ENCODE measurements at regions not wholly inside any gene's neighbourhood (a gene's known extent, or its start where the extent isn't known, plus 50 kb on each side); places are given as distances from the start of the nearest gene placed in this dataset.

DNA sequence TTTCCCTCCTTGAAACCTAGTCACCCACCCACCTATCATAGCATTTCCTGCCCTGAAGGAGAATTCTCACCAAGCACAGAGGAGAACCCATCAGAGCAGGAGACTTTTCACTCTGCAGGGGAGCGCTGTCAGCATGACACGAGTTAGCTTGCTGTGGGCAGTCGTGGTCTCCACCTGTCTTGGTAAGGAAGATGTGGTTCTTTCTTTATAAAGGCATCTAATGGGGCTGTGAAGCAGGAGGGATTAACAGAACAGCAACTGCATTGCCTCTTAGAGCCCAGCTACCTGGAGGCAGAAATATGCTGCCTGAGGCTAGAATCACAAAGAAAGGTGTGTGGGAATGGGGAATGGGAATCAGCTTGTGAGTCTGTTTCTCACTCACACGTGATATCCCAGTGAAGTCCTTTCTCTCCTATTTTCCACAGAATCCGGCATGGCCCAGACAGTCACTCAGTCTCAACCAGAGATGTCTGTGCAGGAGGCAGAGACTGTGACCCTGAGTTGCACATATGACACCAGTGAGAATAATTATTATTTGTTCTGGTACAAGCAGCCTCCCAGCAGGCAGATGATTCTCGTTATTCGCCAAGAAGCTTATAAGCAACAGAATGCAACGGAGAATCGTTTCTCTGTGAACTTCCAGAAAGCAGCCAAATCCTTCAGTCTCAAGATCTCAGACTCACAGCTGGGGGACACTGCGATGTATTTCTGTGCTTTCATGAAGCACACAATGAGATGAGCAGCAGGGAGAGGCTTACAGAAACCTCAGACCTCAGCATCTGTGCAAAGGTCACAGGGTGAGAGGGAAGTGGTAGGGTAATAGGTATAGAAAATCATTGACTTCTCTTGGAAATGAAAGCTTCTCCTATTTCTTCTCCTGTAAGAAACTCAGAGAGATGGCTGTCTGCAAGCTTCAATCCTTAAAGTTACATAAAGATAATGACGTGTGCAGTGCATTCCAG lies 316.9 kb downstream of the DAD1 start:
- H3K79me2 ChIP-seq (ENCODE audit: insufficient read depth, low read length) = no peaks in the 10 kb centered on the region
- no TSS peak for BruUV-seq (replicated peaks)
- ChIA-PET POLR2A (no interaction called here), CTCF (ENCODE audit: low intra/inter-chr PET ratio, low total read pairs) (no interaction called here)
- H3K27ac ChIP-seq (ENCODE audit: extremely low read length, insufficient read depth, low read length) = no peak overlapping the region
- intact Hi-C loops (cut with micrococcal nuclease; ENCODE audit: unreplicated experiment) (no loop called here), in situ Hi-C loops (cut with HindIII; ENCODE audit: extremely low pct_ligation_motif_present, low pct_unique_long_range_greater_than_20kb) (no loop called here)
- no peak; the same call in 1 of the 3 replicates for ATAC-seq
- H3K4me1 ChIP-seq (ENCODE audit: insufficient read depth, low read length) = no peaks in the 10 kb centered on the region
- no peak overlapping the region for H2AFZ ChIP-seq (ENCODE audit: low read length)
- no peak for DNase-seq (ENCODE audit: low spot score)
- TF ChIP-seq ZFP37 (CRISPR knock-in tag; IDR thresholded peaks at IDR 0.05; ENCODE audit: borderline replicate concordance) (no peak), RELA (CRISPR knock-in tag; IDR thresholded peaks at IDR 0.05) (no peak), ZNF354B (CRISPR knock-in tag; IDR thresholded peaks at IDR 0.05) (no peak), NFIC (IDR thresholded peaks at IDR 0.05; ENCODE audit: low read length) (no peak), TOPORS (CRISPR knock-in tag; IDR thresholded peaks at IDR 0.05) (no peak), ZFP36L2 (CRISPR knock-in tag; IDR thresholded peaks at IDR 0.05) (no peak), CREB1 (IDR thresholded peaks at IDR 0.05) (no peak), CREB1 (CRISPR knock-in tag; IDR thresholded peaks at IDR 0.05) (no peak)
- TF ChIP-seq, protein P1, sequence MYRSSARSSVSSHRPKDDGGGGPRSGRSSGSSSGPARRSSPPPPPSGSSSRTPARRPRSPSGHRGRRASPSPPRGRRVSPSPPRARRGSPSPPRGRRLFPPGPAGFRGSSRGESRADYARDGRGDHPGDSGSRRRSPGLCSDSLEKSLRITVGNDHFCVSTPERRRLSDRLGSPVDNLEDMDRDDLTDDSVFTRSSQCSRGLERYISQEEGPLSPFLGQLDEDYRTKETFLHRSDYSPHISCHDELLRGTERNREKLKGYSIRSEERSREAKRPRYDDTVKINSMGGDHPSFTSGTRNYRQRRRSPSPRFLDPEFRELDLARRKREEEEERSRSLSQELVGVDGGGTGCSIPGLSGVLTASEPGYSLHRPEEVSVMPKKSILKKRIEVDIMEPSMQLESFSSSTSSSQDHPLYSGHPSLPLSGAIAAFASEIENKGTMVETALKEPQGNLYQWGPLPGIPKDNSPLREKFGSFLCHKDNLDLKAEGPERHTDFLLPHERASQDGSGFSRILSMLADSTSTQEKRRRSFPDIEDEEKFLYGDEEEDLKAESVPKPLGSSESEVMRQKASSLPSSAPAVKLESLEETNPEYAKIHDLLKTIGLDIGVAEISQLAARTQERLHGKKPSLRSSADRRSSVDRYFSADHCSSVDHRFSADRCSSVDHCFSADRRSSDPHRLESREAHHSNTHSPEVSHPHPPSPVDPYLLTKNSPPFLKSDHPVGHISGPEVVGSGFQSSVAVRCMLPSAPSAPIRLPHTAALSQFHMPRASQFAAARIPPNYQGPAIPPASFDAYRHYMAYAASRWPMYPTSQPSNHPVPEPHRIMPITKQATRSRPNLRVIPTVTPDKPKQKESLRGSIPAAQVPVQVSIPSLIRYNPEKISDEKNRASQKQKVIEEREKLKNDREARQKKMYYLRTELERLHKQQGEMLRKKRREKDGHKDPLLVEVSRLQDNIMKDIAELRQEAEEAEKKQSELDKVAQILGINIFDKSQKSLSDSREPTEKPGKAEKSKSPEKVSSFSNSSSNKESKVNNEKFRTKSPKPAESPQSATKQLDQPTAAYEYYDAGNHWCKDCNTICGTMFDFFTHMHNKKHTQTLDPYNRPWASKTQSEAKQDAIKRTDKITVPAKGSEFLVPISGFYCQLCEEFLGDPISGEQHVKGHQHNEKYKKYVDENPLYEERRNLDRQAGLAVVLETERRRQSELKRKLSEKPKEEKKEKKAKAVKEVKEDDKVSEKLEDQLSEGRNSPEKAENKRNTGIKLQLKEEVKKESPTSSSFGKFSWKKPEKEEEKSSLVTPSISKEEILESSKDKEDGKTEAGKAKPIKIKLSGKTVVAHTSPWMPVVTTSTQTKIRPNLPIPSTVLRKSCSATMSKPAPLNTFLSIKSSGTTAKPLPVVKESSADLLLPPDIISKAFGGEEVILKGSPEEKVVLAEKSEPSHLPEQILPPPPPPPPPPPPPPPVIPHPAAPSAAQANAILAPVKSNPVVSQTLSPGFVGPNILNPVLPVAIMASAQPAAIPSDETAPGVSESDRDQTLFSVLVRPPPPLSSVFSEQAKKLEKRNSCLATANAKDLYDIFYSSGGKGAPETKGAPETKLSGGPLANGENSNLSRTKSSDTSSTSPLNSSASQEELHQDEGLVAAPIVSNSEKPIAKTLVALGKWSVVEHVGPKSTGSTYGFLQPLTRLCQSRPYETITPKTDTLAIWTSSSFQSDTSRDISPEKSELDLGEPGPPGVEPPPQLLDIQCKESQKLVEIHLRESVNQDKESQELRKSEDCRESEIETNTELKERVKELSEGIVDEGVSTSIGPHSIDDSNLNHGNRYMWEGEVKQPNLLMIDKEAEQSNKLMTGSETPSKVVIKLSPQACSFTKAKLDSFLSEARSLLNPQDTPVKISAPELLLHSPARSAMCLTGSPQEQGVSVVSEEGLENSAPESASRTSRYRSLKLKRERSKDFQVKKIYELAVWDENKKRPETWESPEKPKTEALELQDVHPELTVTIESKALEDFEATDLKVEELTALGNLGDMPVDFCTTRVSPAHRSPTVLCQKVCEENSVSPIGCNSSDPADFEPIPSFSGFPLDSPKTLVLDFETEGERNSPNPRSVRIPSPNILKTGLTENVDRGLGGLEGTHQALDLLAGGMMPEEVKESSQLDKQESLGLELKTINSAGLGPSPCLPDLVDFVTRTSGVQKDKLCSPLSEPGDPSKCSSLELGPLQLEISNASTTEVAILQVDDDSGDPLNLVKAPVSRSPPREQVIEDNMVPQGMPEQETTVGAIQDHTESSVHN (CRISPR knock-in tag; IDR thresholded peaks at IDR 0.05) = no peak
- TF ChIP-seq, protein P2, sequence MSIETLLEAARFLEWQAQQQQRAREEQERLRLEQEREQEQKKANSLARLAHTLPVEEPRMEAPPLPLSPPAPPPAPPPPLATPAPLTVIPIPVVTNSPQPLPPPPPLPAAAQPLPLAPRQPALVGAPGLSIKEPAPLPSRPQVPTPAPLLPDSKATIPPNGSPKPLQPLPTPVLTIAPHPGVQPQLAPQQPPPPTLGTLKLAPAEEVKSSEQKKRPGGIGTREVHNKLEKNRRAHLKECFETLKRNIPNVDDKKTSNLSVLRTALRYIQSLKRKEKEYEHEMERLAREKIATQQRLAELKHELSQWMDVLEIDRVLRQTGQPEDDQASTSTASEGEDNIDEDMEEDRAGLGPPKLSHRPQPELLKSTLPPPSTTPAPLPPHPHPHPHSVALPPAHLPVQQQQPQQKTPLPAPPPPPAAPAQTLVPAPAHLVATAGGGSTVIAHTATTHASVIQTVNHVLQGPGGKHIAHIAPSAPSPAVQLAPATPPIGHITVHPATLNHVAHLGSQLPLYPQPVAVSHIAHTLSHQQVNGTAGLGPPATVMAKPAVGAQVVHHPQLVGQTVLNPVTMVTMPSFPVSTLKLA (IDR thresholded peaks at IDR 0.05) = no peak
- TF ChIP-seq, protein P3, sequence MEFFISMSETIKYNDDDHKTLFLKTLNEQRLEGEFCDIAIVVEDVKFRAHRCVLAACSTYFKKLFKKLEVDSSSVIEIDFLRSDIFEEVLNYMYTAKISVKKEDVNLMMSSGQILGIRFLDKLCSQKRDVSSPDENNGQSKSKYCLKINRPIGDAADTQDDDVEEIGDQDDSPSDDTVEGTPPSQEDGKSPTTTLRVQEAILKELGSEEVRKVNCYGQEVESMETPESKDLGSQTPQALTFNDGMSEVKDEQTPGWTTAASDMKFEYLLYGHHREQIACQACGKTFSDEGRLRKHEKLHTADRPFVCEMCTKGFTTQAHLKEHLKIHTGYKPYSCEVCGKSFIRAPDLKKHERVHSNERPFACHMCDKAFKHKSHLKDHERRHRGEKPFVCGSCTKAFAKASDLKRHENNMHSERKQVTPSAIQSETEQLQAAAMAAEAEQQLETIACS (CRISPR knock-in tag; IDR thresholded peaks at IDR 0.05) = no peak
- TF ChIP-seq, protein P4, sequence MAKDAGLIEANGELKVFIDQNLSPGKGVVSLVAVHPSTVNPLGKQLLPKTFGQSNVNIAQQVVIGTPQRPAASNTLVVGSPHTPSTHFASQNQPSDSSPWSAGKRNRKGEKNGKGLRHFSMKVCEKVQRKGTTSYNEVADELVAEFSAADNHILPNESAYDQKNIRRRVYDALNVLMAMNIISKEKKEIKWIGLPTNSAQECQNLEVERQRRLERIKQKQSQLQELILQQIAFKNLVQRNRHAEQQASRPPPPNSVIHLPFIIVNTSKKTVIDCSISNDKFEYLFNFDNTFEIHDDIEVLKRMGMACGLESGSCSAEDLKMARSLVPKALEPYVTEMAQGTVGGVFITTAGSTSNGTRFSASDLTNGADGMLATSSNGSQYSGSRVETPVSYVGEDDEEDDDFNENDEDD (CRISPR knock-in tag; IDR thresholded peaks at IDR 0.05; ENCODE audit: borderline replicate concordance) = no peak
- FAIRE-seq = no peak
- no peaks in the 10 kb centered on the region for H3K9me3 ChIP-seq (ENCODE audit: low read length)
- no peak overlapping the region for H3K9ac ChIP-seq (ENCODE audit: insufficient read depth, low read depth, low read length)
- H3K27me3 ChIP-seq (ENCODE audit: control insufficient read depth in 1 of 2, insufficient read depth in 2 of 2, low read length in 2 of 2) = peaks cover 0 to 1% of the 10 kb centered on the region in 2 experiments; a peak in 1 of 5 replicates
- no peaks in the 10 kb centered on the region for H3K36me3 ChIP-seq (replicated peaks in 1 of 2; ENCODE audit: control insufficient read depth in 1 of 2, insufficient read depth in 2 of 2, low read length in 2 of 2)
- no peak overlapping the region for H3K4me2 ChIP-seq (ENCODE audit: low read depth, low read length)
- 6% methylated on average over 11 of the region's 11 CpGs for WGBS (ENCODE audit: low lambda C conversion rate)
- no peaks in the 10 kb centered on the region for H4K20me1 ChIP-seq (ENCODE audit: insufficient read depth, low read length)
- no peak overlapping the region for H3K4me3 ChIP-seq (replicated peaks in 1 of 3; ENCODE audit: insufficient read depth in 1 of 3, low read depth in 2 of 3, low read length in 3 of 3)

All from HepG2 (cell line).